NCI-H748 treated with DMSO at 0.1 percent for 48 hours (cell line): ENCODE measurements at regions not wholly inside any gene's neighbourhood (a gene's known extent, or its start where the extent isn't known, plus 50 kb on each side); places are given as distances from the start of the nearest gene placed in this dataset.

Experiments
- DNase-seq: peaks from one replicate; lab custom pipeline; 2025; lab: John Stamatoyannopoulos, UW

DNA sequence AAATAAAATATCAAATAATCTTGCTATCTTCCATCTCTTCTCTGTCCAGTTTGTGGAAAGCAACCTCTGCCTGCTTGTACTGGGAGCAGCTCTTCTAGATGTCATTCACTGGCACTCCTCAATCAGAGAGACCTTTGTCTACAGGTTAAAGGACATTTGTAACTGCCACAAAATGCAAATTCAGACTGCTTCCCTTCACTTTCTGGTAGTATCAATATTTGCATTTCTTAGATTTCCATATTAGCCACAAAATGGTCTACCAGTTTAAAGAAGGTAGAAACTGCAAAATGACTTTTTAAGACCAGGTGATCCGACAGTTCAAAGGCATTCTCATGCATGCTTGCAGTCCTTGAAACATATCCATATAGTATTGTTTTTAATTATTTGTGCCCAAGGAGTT is 51.7 kb upstream of the RCN1 start:
- DNase-seq, result no peak

DNA sequence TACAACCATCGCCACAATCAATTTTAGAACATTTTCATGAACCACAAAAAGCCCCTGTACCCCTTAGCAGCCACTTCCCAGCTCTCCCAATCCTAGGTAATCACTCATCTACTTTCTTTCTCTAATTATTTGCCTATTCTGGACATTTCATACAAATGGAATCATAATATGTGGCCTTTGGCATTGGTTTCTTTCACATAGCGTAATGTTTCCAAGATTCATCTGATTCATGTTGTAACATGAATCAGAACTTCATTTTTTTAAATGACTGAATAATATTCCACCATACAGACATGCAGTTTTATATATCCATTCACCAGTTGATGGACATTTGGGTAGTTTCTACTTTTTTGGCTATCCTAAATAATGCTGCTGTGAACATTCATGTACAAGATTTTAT is 56.2 kb upstream of the RCN1 start:
- DNase-seq, result no peak

DNA sequence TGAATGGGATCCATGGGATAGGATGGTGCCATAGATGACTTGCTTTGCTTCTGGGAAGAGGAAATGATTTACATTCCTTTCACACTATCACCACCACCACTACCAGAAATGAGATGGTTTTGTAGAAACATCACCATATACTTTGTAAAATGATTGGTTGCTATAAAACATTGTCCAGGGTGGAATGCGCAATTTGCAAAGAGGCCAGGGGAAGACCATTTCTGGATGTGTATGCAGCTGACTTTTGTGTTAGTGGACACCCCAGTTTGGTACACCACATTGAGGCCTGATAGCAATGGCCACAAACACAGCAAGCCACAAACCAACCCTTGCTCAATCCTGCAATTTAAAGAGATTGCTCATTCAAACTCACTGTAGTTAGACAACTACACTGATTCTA is 56.7 kb upstream of the RCN1 start:
- no peak for DNase-seq

DNA sequence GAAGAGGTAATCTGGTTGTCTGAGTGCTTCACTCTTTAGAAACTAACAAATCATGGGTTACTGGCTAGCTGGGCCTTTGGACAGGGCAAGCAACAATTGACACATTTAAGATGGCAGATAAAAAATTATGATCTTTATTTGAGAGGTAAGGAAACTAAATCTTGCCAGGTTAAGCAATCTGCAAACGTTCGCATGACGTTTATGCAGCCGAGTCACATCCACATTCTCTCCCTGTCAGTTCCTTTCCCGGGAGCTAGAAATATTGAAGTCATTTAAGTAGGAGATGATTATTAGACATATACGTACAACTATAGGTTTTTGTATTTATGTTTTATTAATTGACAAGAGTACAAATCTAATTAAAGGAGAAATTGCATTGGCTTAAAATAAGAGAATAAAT is 57.4 kb upstream of the RCN1 start:
- no peak for DNase-seq

DNA sequence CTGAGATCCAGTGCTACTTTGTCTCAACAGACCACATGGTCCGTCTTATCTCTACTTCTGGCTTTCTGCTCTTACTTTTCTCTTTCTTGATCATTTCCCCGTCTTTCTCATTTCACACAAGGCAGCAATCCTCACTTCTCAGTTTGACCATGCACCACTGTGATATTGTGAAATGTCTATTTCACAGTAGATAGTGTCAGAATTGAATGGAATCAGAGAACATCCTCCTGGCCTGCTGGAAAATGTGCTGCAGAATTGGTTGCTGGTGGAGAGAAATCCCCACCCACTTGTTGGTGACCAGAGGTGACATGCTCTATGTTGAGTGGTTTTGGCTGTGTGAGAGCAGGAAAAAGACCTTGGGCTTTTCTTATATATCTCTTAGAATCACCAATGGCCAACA is 57.8 kb upstream of the RCN1 start:
- DNase-seq, result no peak

DNA sequence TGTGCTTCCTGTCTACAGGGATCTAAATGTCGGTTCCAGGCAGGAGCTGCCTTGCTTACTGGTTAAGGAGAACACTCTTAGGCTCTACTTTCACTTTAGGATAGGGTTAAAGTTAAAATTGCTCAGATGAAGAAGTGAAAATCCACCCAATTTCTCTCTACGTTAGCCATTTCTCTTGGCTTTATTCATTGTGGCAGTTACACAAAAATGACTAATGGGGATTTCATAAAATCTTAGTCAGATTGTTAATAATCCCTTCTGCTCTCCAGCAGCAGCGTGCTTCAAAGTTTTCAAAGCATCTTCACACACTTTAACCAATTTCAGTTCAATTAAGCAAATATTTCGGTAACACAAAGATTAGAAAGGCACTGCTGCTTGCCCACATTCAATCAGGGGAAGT is 58.4 kb upstream of the RCN1 start:
- DNase-seq, result no peak

DNA sequence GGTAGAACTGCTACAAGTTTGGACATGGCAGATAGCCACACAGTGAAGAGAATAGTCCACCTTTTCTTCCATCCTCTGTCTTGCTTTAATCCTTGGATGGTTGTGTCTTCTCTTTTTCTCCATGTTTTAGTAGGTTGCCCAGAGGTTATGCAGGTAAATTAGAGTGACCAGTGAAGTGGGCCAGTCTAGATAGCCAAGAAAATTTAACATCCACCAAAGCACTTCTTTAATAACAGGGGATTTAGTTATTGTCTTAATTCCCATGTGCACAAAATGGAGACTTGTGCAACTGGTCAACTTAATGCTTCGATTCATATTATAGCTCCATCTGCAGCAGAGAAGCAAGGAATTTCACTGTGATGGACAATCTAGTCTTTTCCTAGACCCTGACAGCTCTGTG is 58.8 kb upstream of the RCN1 start:
- no peak for DNase-seq

DNA sequence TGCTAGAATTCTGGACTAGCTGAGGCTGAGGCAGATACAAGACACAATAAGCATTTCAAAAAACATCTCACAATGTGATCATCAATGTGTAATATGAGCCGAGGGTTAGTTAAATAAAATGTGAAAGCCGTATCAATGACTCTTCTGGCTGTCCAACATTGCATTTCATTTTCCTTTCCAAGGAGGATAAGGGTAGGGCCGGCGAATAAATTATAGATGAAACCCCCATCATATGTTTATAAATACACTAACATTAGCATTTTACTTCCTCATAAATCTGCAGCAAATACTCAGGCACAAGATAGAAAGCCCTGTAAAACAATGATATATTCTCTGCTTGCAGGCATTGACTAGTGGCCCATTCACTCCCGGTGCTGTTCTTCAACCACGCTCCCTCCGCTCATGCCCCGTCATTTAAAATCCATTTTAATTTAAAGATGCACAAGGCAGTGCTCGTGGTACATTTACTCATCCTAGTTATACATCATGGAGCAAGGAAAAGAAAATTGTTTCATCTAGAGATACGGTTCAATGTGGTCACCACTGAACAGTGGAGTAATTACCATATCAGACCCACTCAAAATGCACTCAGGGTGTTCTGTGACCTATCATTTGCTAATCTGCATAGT is 59.9 kb upstream of the RCN1 start:
- no peak for DNase-seq

DNA sequence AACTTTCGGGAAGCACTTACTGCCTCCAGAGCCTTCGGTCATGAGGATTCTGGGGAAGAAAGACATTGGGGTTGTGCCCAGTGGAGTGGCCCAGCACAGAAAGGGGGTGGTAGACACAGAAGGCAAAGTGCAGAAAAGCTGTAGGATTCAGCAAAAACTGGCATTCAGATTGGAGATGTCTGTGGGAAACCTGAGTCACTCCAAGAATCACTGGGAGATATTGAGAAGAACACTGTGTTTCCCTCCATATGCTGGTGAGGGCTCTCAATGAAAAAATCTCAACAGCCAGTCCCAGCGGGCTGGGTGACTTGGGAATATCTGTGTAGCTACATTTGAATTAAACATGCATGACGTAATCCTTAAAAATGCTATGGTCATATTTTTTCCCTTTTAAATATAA is 61.2 kb upstream of the RCN1 start:
- no peak for DNase-seq

DNA sequence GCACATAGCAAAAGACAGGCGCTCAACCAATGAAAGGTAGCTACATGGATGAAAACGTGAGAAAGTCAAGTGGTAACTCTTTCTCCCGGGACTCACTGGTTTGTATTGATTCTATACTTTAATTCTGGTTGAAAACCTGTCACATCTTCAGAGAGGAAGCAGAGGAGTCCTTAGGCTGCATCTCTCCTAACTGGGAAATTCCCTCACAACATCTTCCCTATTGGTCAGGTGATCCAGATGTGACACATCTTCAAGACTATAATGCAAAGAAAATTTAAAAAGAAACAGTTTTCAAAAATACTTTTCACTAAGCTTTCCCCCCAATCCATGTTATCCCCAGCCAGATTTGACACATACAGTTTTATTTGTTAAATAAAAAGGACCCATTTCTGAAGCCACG is 62.7 kb upstream of the RCN1 start:
- no peak for DNase-seq

DNA sequence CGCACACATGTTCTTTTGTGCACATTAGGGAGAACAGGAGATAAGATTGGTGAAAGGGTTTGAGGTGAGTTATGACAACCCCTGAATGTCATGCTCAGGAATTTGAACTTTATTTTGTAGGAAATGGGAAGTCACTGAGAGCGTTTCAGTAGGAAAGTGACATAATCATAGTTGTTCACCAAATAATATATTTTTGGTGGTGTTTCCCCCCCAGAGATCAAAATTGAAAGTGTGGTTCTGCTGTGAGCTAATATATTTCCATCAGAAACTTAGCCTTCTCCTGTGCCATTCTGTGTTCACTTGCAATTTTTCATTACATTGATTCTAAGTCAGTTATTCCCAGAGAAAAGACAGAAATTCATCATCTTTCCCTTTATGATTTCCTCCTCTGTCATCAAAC is 64.1 kb upstream of the RCN1 start:
- DNase-seq, result no peak

DNA sequence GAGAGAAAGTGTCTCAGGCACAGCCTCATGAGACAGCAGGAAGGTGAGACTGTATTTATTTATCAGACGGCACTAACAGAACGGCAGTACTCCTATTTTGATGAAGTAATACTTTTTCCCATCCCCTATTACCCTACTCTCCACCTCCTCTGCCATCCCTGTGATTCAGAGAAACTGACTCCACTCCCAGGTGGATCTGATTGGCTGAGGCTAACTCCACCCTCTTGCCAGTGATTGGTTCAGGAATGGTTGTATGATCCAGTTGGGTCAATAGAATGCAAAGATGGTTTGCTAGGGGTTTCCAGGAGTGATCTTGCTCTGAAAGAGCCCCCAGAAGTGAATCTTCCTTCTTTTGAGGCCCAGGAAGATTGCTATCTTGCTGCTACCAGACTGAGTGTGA is 65.9 kb upstream of the RCN1 start:
- no peak for DNase-seq

DNA sequence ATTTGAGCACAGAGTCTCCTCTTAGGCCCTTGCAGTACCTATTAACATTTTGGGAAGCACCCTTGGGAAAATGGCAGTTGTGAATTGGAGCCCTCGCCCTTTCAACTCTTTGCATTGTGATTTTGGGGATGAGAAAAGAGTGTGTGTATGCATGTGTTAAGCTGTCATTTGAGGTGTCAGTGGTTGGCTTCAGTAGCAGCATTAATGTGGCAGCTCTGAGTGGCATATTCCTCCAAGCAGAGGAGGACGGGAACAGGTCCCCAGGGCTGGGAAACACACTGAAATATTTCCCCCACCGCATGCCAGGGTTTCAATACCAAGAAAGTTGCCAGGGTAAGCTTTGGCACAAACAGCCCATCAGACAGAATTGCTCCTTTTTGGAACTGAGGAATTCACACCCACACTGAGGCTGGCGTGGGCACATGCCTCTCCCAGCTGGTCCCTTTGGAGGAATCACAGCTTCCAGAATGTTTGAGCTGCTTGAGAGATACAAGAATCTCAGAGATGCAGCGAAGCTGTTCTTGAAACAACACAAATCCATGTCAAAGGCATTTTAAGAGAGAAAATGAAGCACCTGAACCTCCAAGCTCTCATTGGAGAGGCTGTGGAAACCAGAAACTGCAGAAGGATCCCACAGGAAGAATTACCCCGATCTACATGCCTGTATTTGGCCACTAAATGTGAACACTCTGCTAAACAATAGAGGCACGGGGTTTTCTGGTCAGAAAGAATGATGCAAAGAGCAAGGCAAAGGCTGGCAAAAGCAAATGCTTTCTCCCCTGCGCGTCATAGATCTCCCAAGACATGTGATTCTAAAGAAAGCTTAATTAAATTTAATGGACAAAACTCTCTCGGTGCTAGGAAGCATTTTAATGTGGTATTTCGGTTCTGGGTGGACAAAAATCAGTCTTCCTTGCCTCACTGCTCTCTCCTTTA is 67.2 kb upstream of the RCN1 start:
- DNase-seq, result no peak

DNA sequence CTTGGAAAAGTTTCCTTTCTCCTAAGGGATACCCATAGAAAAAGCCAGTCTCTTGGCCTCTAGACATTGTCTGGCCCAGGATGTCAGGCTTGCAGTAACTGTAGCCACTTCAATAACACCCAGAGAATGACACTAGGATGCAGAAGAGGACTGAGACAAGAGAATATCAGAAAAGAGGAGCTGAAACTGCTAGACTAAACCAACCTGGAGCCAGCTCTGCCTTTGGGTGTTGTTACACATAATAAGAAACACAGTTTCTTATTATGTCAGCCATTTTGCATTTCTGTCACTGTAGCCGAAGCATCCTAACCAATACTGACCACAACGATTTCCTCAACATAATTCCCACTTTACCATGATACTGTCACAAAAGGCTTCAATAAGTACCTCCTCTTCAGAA is 72.2 kb upstream of the RCN1 start:
- no peak for DNase-seq

DNA sequence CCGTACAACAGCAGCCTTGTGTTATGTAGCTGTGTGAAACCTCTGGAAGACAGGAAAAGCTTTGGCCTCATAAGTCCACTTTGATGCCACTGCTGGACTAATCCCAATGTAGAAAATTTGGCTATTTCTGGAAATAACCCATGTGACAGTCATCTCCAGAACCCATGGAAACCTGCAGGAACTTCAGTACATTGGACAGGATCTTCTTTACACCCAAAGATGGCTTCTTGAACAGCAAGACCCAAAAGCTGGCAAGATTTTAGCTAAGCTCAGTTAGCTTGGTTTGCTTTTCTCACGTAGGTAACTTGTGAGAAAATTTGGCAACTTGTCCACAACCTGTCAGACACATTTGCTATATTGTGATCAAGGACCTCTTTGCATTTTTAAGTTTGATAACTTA is 74.8 kb upstream of the RCN1 start:
- no peak for DNase-seq

DNA sequence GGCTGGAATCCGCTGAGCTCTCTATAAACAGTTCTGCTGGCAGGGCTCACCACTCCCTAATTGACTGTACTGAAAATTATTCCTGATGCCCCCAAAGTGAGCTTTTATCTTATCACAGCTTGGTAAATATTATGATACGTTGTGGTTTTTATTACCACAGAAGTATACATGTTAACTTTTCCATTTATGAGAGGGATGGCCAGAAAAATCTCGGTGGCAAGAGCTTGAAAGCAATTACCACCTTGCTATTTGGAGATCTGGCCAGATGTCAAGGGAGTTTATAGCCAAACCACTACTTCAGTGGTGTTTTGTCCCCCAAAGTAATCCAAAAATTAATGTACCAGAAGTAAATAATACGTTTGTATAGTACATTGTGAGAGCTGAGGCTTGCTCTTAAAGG is 75.4 kb upstream of the RCN1 start:
- no peak for DNase-seq

DNA sequence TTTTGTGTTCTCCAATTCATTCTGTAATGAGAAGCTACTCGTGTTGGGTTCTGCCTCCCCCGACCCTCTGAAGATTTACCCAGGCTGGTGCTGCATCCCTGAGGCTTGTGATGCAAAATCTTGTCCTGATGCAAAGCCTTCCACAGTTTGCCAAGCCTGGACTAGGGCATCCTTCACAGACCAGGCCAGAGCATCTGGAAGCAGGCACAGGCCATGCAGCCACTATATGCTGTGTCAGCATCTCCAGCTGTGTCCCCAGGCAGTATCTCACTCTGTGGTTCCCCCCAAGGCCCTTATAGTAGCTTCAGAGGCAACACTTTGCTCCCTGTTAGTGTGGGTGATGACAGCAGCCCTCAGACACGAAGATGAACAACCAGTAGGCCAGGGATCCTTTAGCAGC is 77.3 kb upstream of the RCN1 start:
- DNase-seq, result no peak

DNA sequence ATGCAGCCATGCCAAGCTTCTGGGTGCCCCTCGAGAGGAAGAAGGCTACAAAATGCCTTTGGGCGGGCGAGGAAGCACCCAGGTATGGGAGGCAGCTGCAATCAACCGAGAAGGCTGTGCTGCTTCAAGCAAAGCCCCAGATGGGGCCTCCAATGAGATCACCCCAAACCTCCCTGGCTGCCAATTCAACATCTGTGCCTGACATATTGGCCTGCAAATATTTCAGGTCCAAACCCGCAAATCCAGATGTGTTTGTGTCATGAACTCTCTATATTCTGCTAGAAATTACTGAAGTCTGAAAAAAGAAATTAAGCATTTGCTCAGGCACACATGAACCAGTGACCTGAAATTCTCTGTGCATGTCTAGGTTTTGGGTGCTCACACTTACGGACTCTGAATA is 78.8 kb upstream of the RCN1 start:
- DNase-seq, result no peak

DNA sequence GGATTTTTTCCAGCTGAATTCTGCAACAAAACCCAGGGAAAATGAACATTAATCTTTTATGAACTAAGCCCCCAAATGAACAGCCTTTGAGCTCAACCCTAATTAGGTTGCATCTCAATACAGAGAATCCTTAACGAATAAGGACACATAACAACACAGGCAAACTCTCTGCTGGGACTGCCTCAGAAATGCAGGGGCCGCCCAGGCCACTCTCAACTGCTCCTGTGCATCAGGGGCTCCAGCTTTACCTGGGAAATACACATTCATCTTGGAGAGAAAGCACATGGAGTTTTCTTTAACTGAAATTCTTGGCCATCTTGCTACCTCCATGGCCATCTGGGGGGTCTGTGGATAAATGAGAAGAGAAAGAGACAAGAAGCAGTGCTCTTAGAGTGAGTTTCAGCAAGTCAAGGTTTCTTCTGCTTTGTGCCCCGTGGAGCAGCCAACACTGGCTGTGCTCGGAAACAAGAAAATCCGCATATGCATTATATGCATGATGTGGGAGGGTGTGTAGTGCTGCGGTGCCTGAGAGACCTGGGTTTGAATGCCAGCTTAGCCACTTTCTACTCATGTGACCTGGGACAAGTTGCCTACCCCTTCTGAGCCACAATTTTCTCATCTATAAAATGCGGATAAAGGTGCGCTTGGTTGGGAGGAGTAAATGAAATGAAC is 81.9 kb upstream of the RCN1 start:
- no peak for DNase-seq

DNA sequence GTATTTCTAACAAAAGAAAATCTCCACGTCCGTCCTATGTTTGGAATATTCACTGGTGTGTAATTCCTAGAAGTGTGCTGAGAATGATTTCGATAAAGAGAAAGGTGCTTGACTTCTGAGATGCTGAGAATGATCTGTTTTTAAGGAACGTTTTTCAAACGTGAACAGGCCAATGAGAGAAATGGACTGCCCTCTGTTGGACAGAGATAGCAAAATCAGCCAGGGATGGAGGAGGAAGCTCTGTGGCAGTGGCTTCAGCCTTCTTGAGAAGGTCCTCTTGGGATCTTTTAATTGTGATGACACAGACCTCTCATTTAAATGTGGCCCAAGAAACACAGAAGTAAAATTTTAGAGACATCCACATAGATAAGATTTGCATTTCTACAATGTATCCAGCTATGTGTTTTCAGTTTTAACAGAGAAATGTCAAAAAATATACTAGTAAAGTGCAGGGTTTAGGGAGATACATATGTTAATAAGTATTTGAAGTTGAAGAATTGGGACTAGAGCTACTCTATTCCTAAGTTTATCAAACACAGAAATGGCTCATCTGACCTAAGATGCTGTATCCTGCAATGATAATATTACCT is 84.0 kb upstream of the RCN1 start:
- peak; percentile 9 for DNase-seq

DNA sequence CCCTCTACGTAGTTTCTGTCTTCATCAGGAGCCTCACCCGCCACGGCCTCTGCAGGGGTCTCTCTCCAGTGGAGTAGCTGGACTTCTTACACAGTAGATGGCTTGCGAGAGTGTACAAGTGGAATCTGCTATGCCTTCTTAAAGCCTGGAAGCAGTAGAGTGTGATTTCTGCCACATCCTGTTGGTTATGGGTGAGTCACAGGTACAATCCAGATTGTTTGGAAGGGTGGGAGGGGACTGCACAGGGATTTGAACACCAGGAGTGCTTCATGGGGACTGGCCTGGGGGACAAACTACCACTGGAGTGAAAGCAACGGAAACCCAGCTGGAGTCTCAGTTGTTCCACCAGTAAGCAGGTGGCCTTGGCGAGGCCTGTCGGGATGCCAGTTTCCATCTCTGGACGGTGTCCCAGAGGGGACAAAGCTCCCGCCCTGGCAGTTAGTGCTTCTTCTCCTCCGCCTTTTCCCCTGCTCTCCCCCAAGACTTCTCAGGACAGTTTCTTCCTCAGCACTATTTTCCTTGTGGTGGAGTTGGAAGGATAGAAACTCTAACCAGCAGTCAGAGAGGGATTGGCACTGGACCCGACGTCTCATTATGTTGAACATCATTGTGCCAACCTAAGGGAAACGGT is 85.0 kb upstream of the RCN1 start:
- no peak for DNase-seq

DNA sequence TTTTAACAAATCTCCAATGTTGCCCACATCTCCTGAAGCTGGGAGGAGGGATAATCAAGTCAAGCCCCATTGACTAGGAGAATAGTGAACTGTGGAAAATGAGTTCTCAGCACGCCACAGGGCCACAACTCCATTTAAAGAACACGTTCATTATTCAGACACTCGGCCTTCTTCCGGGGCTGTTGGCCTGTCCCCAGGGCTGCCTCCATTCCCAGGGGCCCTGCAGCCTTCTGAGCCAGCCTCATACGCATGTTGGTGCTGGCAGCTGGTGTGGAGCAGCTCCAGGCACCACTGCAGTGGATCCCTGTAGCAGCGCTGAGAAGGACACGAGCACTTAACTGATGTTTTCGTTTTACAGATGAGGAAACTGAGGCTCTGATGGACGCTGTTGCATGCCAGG is 87.5 kb upstream of the RCN1 start:
- DNase-seq, result no peak
